PC-9 (cell line): ENCODE measurements at regions not wholly inside any gene's neighbourhood (a gene's known extent, or its start where the extent isn't known, plus 50 kb on each side); places are given as distances from the start of the nearest gene placed in this dataset.

ENCODE experiments used
- BruUV-seq: library from RNA; stranded (reverse); fragments of 400-500 nt; replicated peaks from 2 replicates; lab custom pipeline; 2021; lab: Mats Ljungman, UMichigan
- CTCF ChIA-PET: fragments of 300-600 bp; sonication (Branson Sonifier 250); formaldehyde crosslinking; loops from one replicate; lab custom pipeline; 2022; ENCODE audit warnings: antibody characterized with exemption; lab: Charles Lee
- POLR2A ChIA-PET: fragments of 300-600 bp; sonication (Branson Sonifier 250); formaldehyde crosslinking; loops from one replicate; lab custom pipeline; 2022; ENCODE audit warnings: antibody characterized with exemption; ENCODE audit not compliant: unreplicated experiment; lab: Charles Lee
- DNase-seq, 2 experiments: peaks; one replicate each; pipeline versions ENCODE4 v3.0.0 to v3.0.0-alpha.2; 2015 to 2022; ENCODE audit warnings: mixed read lengths in 1 of 2
- H2AFZ ChIP-seq: fragments of 200-600 bp; sonication (generic); 2 replicates; pipeline ENCODE4 v1.8.1; 2017; ENCODE audit warnings: antibody characterized with exemption
- H3F3A ChIP-seq: fragments of 200-600 bp; sonication (generic); 2 replicates; pipeline ENCODE4 v1.8.1; 2017; ENCODE audit warnings: antibody characterized with exemption, mild to moderate bottlenecking, low read depth; ENCODE audit not compliant: insufficient read depth
- H3K27ac ChIP-seq: fragments of 200-600 bp; sonication (generic); 2 replicates; pipeline ENCODE4 v1.6.1; 2016; ENCODE audit warnings: mixed run types
- H3K27me3 ChIP-seq: fragments of 200-600 bp; sonication (generic); 2 replicates; pipeline ENCODE4 v1.6.1; 2016; ENCODE audit warnings: low read depth, mixed run types; ENCODE audit not compliant: insufficient read depth
- H3K36me3 ChIP-seq: fragments of 200-600 bp; sonication (generic); 2 replicates; pipeline ENCODE4 v1.6.1; 2016; ENCODE audit warnings: low read depth, mixed run types
- H3K4me1 ChIP-seq: fragments of 200-600 bp; sonication (generic); replicated peaks from 2 replicates; pipeline ENCODE4 v1.6.1; 2016; ENCODE audit warnings: mixed run types; ENCODE audit not compliant: insufficient read depth
- H3K4me2 ChIP-seq: fragments of 200-600 bp; sonication (generic); 2 replicates; pipeline ENCODE4 v1.6.1; 2017; ENCODE audit warnings: mixed run types
- H3K4me3 ChIP-seq: fragments of 200-600 bp; sonication (generic); 2 replicates; pipeline ENCODE4 v1.6.1; 2016; ENCODE audit warnings: mixed run types
- H3K79me2 ChIP-seq: fragments of 200-600 bp; sonication (generic); 2 replicates; pipeline ENCODE4 v1.6.1; 2017; ENCODE audit warnings: low read depth, mixed run types
- H3K9me2 ChIP-seq: fragments of 200-600 bp; sonication (generic); 2 replicates; pipeline ENCODE4 v1.8.1; 2017; ENCODE audit warnings: mild to moderate bottlenecking; ENCODE audit not compliant: insufficient read depth
- H3K9me3 ChIP-seq: fragments of 200-600 bp; sonication (generic); 2 replicates; pipeline ENCODE4 v1.8.1; 2016; ENCODE audit warnings: low read depth; ENCODE audit not compliant: insufficient read depth
- H4K20me1 ChIP-seq: fragments of 200-600 bp; sonication (generic); 2 replicates; pipeline ENCODE4 v1.8.1; 2017; ENCODE audit not compliant: insufficient read depth
- EZH2 ChIP-seq: fragments of 200-600 bp; sonication (generic); IDR thresholded peaks from 2 replicates; pipeline ENCODE4 v1.8.0; 2017; ENCODE audit warnings: antibody characterized with exemption, low read depth
- intact Hi-C: fragments of 100-400 bp; cut with micrococcal nuclease; formaldehyde crosslinking; loops from one replicate; pipeline ENCODE4 v1.10.0; 2022; ENCODE audit not compliant: unreplicated experiment
- TF ChIP-seq, protein P1 (sequence below): fragments of 200-600 bp; sonication (generic); conservative IDR thresholded peaks from 2 replicates; pipeline ENCODE4 v1.6.1; 2017; ENCODE audit warnings: mixed run types, antibody characterized with exemption, mild to moderate bottlenecking, moderate library complexity

DNA sequence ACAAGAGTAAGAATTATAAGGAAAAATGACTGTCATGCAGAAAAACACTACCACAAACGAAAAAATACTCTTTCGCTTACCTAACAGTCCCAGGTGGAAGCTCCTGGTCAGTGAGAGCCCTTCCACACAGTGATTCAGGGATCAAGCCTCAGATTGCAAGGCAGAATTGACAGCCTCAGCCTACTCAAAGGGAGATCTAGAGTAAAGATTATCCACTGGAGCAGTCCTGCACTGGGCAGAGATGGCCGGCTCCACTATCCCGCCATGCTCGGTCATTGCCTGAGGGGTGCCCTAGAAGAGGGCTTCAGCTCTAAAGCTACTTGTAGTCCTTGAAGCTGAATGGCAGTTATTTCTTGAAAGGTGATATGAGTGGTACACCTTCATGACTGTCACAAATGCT, 174.7 kb downstream of the TTC8 start:
- H3K4me3 ChIP-seq: no peak overlapping the region
- intact Hi-C loops: no loop called here
- H4K20me1 ChIP-seq: no peaks in the 10 kb centered on the region
- no peaks in the 10 kb centered on the region for H3K9me2 ChIP-seq
- peaks cover 23% of the 10 kb centered on the region for H3K4me1 ChIP-seq
- H3K79me2 ChIP-seq: no peaks in the 10 kb centered on the region
- no peak for DNase-seq
- H3K27me3 ChIP-seq: no peaks in the 10 kb centered on the region
- H3K36me3 ChIP-seq: no peaks in the 10 kb centered on the region
- no peak overlapping the region for H3K4me2 ChIP-seq
- no peak overlapping the region for H3K27ac ChIP-seq
- no peaks in the 10 kb centered on the region for H3K9me3 ChIP-seq
- ChIA-PET POLR2A (no interaction called here), CTCF (no interaction called here)
- BruUV-seq: no TSS peak
- H3F3A ChIP-seq: no peaks in the 10 kb centered on the region
- H2AFZ ChIP-seq: no peak overlapping the region
- TF ChIP-seq, protein P1, sequence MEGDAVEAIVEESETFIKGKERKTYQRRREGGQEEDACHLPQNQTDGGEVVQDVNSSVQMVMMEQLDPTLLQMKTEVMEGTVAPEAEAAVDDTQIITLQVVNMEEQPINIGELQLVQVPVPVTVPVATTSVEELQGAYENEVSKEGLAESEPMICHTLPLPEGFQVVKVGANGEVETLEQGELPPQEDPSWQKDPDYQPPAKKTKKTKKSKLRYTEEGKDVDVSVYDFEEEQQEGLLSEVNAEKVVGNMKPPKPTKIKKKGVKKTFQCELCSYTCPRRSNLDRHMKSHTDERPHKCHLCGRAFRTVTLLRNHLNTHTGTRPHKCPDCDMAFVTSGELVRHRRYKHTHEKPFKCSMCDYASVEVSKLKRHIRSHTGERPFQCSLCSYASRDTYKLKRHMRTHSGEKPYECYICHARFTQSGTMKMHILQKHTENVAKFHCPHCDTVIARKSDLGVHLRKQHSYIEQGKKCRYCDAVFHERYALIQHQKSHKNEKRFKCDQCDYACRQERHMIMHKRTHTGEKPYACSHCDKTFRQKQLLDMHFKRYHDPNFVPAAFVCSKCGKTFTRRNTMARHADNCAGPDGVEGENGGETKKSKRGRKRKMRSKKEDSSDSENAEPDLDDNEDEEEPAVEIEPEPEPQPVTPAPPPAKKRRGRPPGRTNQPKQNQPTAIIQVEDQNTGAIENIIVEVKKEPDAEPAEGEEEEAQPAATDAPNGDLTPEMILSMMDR: no peak
- TF ChIP-seq EZH2: no peak

DNA sequence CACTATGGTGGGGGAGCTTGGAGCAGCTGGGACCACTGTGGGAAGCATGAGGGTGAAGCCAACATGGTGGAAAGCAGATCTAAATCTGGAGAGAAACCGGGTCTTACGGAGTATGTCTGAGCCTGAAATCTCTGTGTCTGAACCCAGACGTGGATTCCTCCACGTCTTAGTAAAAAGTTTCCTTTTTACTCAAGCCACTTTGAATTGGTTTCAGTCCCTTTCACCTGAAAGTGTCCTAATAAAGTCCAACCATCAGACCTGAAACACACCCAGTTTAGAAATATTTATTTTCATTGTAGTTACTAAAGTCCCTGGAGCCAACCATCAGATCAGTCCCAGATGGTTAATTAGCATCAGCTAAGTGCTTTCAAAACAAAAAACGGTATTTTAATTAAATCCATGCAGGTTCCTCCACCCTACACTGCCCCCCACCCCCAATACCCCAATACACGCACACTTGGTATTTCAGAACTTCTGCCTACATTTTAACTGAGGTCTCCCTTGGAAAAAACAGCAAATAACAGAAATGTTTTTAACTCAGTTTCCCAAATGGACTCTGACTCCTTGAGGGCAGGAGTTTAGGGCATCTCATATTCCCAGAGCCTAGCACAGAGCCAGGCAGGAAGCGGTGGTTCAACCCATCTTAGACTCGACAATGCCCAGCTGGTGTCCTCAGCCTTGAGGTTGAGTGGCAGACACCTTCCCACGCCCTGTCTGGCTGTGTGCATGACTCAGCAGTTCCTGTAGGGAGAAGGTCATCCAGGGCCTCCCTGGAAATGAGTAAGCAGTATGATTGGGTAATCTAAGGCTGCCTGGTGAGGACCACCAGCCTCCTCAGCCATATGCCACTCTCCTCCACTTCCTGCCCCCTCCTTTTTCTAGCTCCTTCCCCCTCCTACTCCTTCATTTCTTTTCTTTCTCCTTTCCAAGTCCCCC, 175.8 kb downstream of the TTC8 start:
- intact Hi-C loops: no loop called here
- no peak for TF ChIP-seq EZH2
- TF ChIP-seq, protein P1: no peak
- ChIA-PET POLR2A (no interaction called here), CTCF (no interaction called here)
- Histone ChIP-seq H3K9me2 (no peaks in the 10 kb centered on the region), H3F3A (no peaks in the 10 kb centered on the region), H3K36me3 (no peaks in the 10 kb centered on the region), H4K20me1 (no peaks in the 10 kb centered on the region), H3K27ac (peak overlapping the region; percentile 80), H2AFZ (no peak overlapping the region), H3K9me3 (no peaks in the 10 kb centered on the region; the same call in 1 of the 2 replicates), H3K4me1 (peaks cover 19% of the 10 kb centered on the region), H3K79me2 (no peaks in the 10 kb centered on the region), H3K4me2 (0 out of 2 replicates have a peak overlapping the region, but pooled peaks have one; percentile 23), H3K4me3 (no peak overlapping the region), H3K27me3 (no peaks in the 10 kb centered on the region)
- DNase-seq: no peak
- BruUV-seq: no TSS peak

DNA sequence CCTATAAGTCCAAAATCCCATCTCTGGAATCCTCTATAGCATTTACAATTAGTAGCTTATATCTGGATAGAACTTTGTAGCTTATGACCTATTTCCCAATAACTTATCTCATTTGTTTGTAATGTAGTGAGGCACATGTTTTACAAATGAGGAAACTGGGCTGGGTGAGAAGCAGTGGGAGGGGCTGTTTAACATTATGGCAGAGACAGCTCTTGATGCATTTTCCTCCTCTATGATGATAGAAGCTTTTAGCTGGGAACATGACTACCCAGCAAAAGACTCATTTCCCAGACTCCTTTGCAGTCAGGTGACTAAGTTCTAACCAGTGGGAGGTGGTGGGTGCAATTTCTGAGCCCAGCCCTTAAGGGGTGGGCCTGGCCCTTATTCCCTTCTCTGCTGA, 179.7 kb downstream of the TTC8 start:
- Histone ChIP-seq H3K79me2 (no peaks in the 10 kb centered on the region), H3K4me2 (no peak overlapping the region), H3K9me3 (no peaks in the 10 kb centered on the region; the same call in 1 of the 2 replicates), H2AFZ (no peak overlapping the region), H3K9me2 (no peaks in the 10 kb centered on the region), H4K20me1 (no peaks in the 10 kb centered on the region), H3K36me3 (no peaks in the 10 kb centered on the region), H3K4me3 (no peak overlapping the region), H3K27ac (no peak overlapping the region), H3K27me3 (no peaks in the 10 kb centered on the region), H3F3A (no peaks in the 10 kb centered on the region), H3K4me1 (peaks cover 10% of the 10 kb centered on the region)
- intact Hi-C loops: no loop called here
- no peak for TF ChIP-seq EZH2
- no peak for DNase-seq
- ChIA-PET CTCF (no interaction called here), POLR2A (no interaction called here)
- no TSS peak for BruUV-seq
